AG04449 (cell line): ENCODE measurements at regions not wholly inside any gene's neighbourhood (a gene's known extent, or its start where the extent isn't known, plus 50 kb on each side); places are given as distances from the start of the nearest gene placed in this dataset.

ENCODE experiments used
- CTCF ChIA-PET: fragments of 350-600 bp; formaldehyde crosslinking; extraction: SDS; loops from one replicate; lab custom pipeline; 2021; ENCODE audit warnings: antibody characterized with exemption; lab: Yijun Ruan, JAX
- POLR2A ChIA-PET: fragments of 400-600, 350-600 bp; formaldehyde crosslinking; extraction: SDS; loops from one replicate; lab custom pipeline; 2020; ENCODE audit warnings: antibody characterized with exemption, inconsistent platforms; lab: Yijun Ruan, JAX
- DNase-seq: peaks from one replicate; pipeline ENCODE4 v3.0.0-alpha.2; 2010; ENCODE audit warnings: low read depth, low spot score
- H3K4me3 ChIP-seq: 2 replicates; pipeline ENCODE4 v1.5.1; 2011; ENCODE audit warnings: low read depth, mild to moderate bottlenecking, control low read depth, low read length
- CTCF ChIP-seq: IDR thresholded peaks from one replicate; pipeline ENCODE4 v1.5.1; 2011; ENCODE audit warnings: mild to moderate bottlenecking, moderate library complexity, low read length, control low read depth, inconsistent platforms; ENCODE audit not compliant: insufficient read depth; ENCODE audit errors: missing control alignments

DNA sequence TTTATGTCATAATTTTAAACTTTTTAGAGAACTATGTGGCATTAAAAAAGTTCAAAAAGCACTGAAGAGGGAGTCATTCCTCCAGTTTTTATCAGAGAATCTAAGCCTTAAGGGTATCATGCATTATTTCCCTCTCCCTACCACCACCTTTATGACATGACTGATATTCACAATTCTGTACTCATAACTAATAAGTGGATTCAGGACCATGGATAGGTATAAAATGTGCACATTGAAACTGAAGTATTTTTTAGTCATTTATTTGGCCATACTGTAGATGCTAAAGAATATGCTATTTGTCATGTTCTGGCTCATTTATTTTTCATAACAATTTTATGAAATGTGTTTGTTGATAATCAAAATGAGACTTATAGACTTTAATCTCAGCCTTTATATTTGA lies 897.5 kb upstream of the AGA start:
- no peak for TF ChIP-seq CTCF
- POLR2A ChIA-PET, result no interaction called here
- CTCF ChIA-PET, result no interaction called here
- DNase-seq, result no peak
- no peak overlapping the region for H3K4me3 ChIP-seq

DNA sequence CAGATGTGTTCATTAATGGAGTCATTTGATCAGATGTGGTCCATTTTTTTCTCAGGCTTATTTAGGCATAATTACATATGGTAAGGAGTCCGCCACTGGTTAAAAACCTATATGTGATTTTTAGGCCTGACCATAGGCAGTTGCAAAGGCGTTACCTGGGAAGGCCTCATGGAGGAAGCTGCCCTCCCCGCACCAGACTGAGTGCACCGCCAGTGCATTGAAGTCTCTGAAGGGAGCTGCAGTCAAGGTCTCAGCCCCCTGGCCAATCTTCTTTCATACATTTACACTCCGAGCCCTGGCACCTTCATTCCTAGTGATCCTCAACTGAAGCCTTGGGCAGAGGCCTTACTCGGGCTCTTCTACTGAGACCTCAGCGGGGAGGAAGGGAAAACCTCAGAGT lies 898.2 kb upstream of the AGA start:
- H3K4me3 ChIP-seq, result no peak overlapping the region

GRCh38 chr4:178344096-178344495 lies 901.9 kb upstream of the AGA start:
- no peak for TF ChIP-seq CTCF
- CTCF ChIA-PET, result no interaction called here
- POLR2A ChIA-PET, result no interaction called here

More for the DNA sequence above, 898.2 kb upstream of the AGA start:
- no peak for TF ChIP-seq CTCF
- no peak for DNase-seq
- ChIA-PET POLR2A (no interaction called here), CTCF (no interaction called here)

DNA sequence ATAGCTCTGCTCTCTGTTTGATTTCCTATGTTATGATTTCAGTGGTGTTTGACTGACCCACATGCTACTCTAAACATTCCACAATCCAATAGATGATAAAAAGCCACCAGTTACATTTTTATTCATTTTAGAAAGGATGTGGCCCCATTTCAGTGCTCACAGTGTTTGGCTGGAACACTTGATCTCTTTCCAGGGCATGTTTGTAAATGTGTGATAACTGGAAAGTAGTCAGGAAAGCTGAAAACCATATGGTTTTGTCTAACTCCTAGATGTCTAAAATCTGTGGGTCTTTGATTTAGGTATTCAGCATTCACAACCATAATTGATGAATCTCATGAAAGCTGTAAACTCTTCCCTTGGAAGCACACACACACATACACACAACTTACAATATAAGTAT lies 904.9 kb upstream of the AGA start:
- CTCF ChIA-PET, result no interaction called here
- no peak overlapping the region for H3K4me3 ChIP-seq
- TF ChIP-seq CTCF, result no peak
- no peak for DNase-seq
- POLR2A ChIA-PET, result no interaction called here

More at GRCh38 chr4:178344096-178344495, 901.9 kb upstream of the AGA start:
- H3K4me3 ChIP-seq, result no peak overlapping the region
- DNase-seq, result no peak

DNA sequence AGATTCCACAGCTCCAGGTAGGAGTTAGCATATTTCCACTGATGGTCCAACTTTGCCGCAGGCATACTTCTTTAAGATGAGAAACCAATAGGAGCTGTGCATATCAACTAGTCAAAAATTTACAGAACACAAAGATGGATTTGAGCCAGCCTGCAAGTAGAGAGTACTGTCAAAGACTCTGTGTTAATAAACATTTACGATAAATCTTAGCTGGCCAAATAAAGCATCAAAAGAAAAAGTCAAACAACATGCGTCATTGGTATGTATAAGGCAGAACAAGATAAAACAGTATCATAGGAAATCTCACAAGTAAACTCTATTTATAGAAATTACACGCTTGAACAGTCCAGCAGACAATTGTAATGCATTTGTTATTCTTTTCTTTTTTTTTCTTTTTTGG lies 907.4 kb upstream of the AGA start:
- ChIA-PET CTCF (no interaction called here), POLR2A (no interaction called here)
- no peak for TF ChIP-seq CTCF
- H3K4me3 ChIP-seq, result no peak overlapping the region
- no peak for DNase-seq

GRCh38 chr4:178351185-178351584 lies 908.9 kb upstream of the AGA start:
- no peak overlapping the region for H3K4me3 ChIP-seq
- DNase-seq, result no peak
- CTCF ChIA-PET, result no interaction called here
- no peak for TF ChIP-seq CTCF
- POLR2A ChIA-PET, result no interaction called here

DNA sequence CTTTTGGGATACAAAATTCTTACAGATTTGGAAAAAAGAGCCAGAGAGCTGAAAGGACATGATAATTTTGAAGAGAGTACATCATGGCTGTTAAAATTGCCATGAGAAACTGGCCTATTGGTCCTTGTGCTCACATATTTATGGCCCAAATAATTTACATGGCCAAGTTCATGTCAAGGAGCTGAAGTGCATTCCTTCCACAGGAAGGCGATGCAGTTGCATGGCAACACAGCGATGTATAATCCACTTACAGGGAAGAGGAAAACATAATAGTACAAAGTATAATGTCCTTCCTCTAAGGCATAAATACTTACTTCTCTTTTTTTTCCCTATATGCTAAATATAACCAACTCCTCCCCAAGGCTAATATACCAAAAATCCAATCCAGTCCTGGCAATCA lies 914.5 kb upstream of the AGA start:
- no peak for TF ChIP-seq CTCF
- no peak for DNase-seq
- H3K4me3 ChIP-seq, result no peak overlapping the region
- ChIA-PET CTCF (no interaction called here), POLR2A (no interaction called here)
